ENCODE measurements at regions not wholly inside any gene's neighbourhood (a gene's known extent, or its start where the extent isn't known, plus 50 kb on each side); places are given as distances from the start of the nearest gene placed in this dataset.

DNA sequence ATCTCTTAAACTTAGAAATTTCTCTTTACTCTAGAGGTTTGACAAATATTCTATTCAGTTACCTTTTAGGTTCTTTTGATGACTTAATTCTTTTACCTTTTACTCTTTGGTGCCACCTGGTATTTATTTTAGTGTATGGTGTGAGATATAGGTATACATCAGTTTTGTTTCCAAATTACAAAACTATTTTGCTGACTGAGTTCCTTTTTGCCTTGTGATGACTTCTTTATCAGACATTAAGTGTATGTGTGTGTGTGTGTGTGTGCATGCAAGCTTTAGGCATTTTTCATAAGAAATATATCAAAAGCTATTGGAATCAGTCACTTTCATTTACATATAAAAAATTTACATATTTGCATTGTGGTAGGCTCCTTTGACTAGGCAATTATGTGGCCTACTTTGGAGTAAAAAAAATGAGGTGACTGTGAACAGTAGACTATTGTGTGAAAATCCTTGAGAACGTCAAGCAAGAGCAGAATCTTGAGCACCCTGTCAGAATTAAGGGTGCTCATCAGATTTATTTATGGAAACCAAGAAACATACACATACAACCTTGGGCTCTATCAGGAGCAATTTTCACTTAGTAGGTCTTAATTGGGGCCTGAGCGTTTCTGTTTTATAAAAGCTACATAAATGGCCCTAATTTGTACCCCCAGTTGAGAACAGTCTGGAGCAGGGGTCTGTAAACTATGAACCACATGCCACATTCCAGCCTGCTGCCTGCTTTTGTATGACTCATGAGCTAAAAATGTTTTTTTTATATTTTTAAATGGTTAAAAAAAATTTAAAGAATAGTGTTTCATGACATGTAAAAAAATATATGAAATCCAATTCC is 415.9 kb downstream of the SLC4A3 start:
- TF ChIP-seq POLR2A (IDR thresholded peaks at IDR 0.05) (no peak), EP300 (IDR thresholded peaks at IDR 0.05; ENCODE audit: low read depth) (no peak), POLR2AphosphoS5 (IDR thresholded peaks at IDR 0.05) (no peak)
- TF ChIP-seq, protein P1, sequence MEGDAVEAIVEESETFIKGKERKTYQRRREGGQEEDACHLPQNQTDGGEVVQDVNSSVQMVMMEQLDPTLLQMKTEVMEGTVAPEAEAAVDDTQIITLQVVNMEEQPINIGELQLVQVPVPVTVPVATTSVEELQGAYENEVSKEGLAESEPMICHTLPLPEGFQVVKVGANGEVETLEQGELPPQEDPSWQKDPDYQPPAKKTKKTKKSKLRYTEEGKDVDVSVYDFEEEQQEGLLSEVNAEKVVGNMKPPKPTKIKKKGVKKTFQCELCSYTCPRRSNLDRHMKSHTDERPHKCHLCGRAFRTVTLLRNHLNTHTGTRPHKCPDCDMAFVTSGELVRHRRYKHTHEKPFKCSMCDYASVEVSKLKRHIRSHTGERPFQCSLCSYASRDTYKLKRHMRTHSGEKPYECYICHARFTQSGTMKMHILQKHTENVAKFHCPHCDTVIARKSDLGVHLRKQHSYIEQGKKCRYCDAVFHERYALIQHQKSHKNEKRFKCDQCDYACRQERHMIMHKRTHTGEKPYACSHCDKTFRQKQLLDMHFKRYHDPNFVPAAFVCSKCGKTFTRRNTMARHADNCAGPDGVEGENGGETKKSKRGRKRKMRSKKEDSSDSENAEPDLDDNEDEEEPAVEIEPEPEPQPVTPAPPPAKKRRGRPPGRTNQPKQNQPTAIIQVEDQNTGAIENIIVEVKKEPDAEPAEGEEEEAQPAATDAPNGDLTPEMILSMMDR (IDR thresholded peaks at IDR 0.05): no peak

Measured in transverse colon (tissue), 4 donors.